Dedifferentiated amniotic fluid mesenchymal stem cell (primary cell): ENCODE measurements at regions not wholly inside any gene's neighbourhood (a gene's known extent, or its start where the extent isn't known, plus 50 kb on each side); places are given as distances from the start of the nearest gene placed in this dataset.
A peak's percentile ranks its signal among the peaks of the same experiment; 100 is the strongest.

ENCODE experiments used
- DNase-seq: peaks from one replicate; pipeline ENCODE4 v3.0.0-alpha.2; 2016; ENCODE audit errors: extremely low spot score

GRCh38 chr12:19867151-19867550, 427.9 kb downstream of the AEBP2 start:
- no peak for DNase-seq

- no peak for DNase-seq
Measured at GRCh38 chr12:19867970-19868369, 428.7 kb downstream of the AEBP2 start.

- DNase-seq, result no peak
Measured at GRCh38 chr12:19869413-19869812, 430.1 kb downstream of the AEBP2 start.

- DNase-seq, result no peak
Measured at GRCh38 chr12:19872621-19873540, 433.6 kb downstream of the AEBP2 start.

- DNase-seq, result no peak
Measured at GRCh38 chr12:19880076-19880475, 440.8 kb downstream of the AEBP2 start.

GRCh38 chr12:19880721-19881120, 441.4 kb downstream of the AEBP2 start:
- DNase-seq, result no peak

GRCh38 chr12:19882346-19882745, 443.1 kb downstream of the AEBP2 start:
- no peak for DNase-seq

GRCh38 chr12:19884021-19884492, 444.8 kb downstream of the AEBP2 start:
- peak; percentile 57 for DNase-seq

GRCh38 chr12:19885093-19885812, 446.0 kb downstream of the AEBP2 start:
- no peak for DNase-seq

- DNase-seq, result no peak
Measured at GRCh38 chr12:19886065-19886464, 446.8 kb downstream of the AEBP2 start.

GRCh38 chr12:19886639-19887064, 447.4 kb downstream of the AEBP2 start:
- no peak for DNase-seq

- DNase-seq, result no peak
Measured at GRCh38 chr12:19890024-19890423, 450.7 kb downstream of the AEBP2 start.

- DNase-seq, result no peak
Measured at GRCh38 chr12:19891936-19892591, 452.8 kb downstream of the AEBP2 start.

- DNase-seq, result no peak
Measured at GRCh38 chr12:19893514-19893913, 454.2 kb downstream of the AEBP2 start.

GRCh38 chr12:19894050-19894449, 454.8 kb downstream of the AEBP2 start:
- peak; percentile 51 for DNase-seq

GRCh38 chr12:19894803-19895202, 455.5 kb downstream of the AEBP2 start:
- no peak for DNase-seq

- peak; percentile 32 for DNase-seq
Measured at GRCh38 chr12:19895246-19896020, 456.1 kb downstream of the AEBP2 start.

- no peak for DNase-seq
Measured at GRCh38 chr12:19896041-19896440, 456.7 kb downstream of the AEBP2 start.

- no peak for DNase-seq
Measured at GRCh38 chr12:19896534-19896933, 457.2 kb downstream of the AEBP2 start.

- no peak for DNase-seq
Measured at GRCh38 chr12:19897900-19898408, 458.7 kb downstream of the AEBP2 start.

- no peak for DNase-seq
Measured at GRCh38 chr12:19901841-19902240, 462.5 kb downstream of the AEBP2 start.
